CD4-positive, alpha-beta T cell (primary cell): ENCODE measurements at regions not wholly inside any gene's neighbourhood (a gene's known extent, or its start where the extent isn't known, plus 50 kb on each side); places are given as distances from the start of the nearest gene placed in this dataset.

Experiments
- ATAC-seq: fragments of 200-7000 bp; cut with Tn5 transposase; one replicate; pipeline ENCODE4 v1.10.0; 2022; ENCODE audit warnings: mild to moderate bottlenecking; ENCODE audit not compliant: poor library complexity
- CTCF ChIA-PET: fragments of 350-600 bp; sonication (Branson Sonifier 250); formaldehyde crosslinking; loops from one replicate; lab custom pipeline; 2021; ENCODE audit warnings: antibody characterized with exemption, inconsistent platforms; lab: Charles Lee
- POLR2A ChIA-PET: fragments of 350-600 bp; sonication (Branson Sonifier 250); formaldehyde crosslinking; loops from one replicate; lab custom pipeline; 2021; ENCODE audit warnings: antibody characterized with exemption, inconsistent platforms; lab: Charles Lee
- DNase-seq, 14 experiments: peaks; one replicate each; pipeline ENCODE4 v3.0.0-alpha.2; 2013 to 2020; ENCODE audit warnings: mixed read lengths in 2 of 14
- H3K27ac ChIP-seq, 2 donors: one replicate each; pipeline versions ENCODE4 v1.5.1 to v1.7.0; 2013; ENCODE audit warnings: low read length in 2 of 2, low read depth in 1 of 2, mild to moderate bottlenecking in 1 of 2
- H3K27me3 ChIP-seq, 2 experiments: 1 replicate in 1 of 2; 2 replicates in 1 of 2; pipeline versions ENCODE4 v1.6.1 to v1.7.0; 2013; ENCODE audit warnings: low read length in 2 of 2, control low read depth in 1 of 2, mild to moderate bottlenecking in 1 of 2, moderate library complexity in 1 of 2; ENCODE audit not compliant: insufficient read depth in 2 of 2, control insufficient read depth in 1 of 2
- H3K36me3 ChIP-seq: one replicate; pipeline ENCODE4 v1.6.1; 2013; ENCODE audit warnings: low read length, control low read depth; ENCODE audit not compliant: insufficient read depth
- H3K4me1 ChIP-seq: one replicate; pipeline ENCODE4 v1.6.1; 2013; ENCODE audit warnings: low read length, control low read depth; ENCODE audit not compliant: insufficient read depth
- H3K4me3 ChIP-seq: one replicate; pipeline ENCODE4 v1.5.1; 2013; ENCODE audit warnings: mild to moderate bottlenecking, low read length, moderate library complexity
- H3K9me3 ChIP-seq, 2 experiments: 1 replicate in 1 of 2; 2 replicates in 1 of 2; pipeline versions ENCODE4 v1.6.1 to v1.7.0; 2013; ENCODE audit warnings: low read length in 2 of 2, mild to moderate bottlenecking in 2 of 2, control low read depth in 1 of 2, moderate library complexity in 1 of 2; ENCODE audit not compliant: control insufficient read depth in 1 of 2, insufficient read depth in 1 of 2
- H3K27ac Mint-ChIP-seq: one replicate; pipeline ENCODE4 v1.8.0; 2020; ENCODE audit warnings: mixed read lengths
- H3K27me3 Mint-ChIP-seq: one replicate; pipeline ENCODE4 v1.8.0; 2021; ENCODE audit warnings: mixed read lengths
- H3K36me3 Mint-ChIP-seq: one replicate; pipeline ENCODE4 v1.8.0; 2021; ENCODE audit warnings: low read depth, mixed read lengths
- H3K4me1 Mint-ChIP-seq: one replicate; pipeline ENCODE4 v1.8.0; 2021; ENCODE audit warnings: low read depth, mixed read lengths
- H3K4me3 Mint-ChIP-seq: one replicate; pipeline ENCODE4 v1.8.0; 2020; ENCODE audit warnings: mild to moderate bottlenecking, mixed read lengths
- H3K9me3 Mint-ChIP-seq: one replicate; pipeline ENCODE4 v1.8.0; 2020; ENCODE audit warnings: mixed read lengths
- CTCF ChIP-seq: fragments of 200-600 bp; IDR thresholded peaks from one replicate; pipeline ENCODE4 v1.8.0; 2022; ENCODE audit warnings: antibody characterized with exemption, mild to moderate bottlenecking
- intact Hi-C, 2 experiments: fragments of 100-400 bp; cut with DNase I in 1 of 2; cut with micrococcal nuclease in 1 of 2; formaldehyde crosslinking; loops; one replicate each; pipeline versions ENCODE4 v1.15.1 to v1.9.0; 2023 to 2025; cut with DNase I, micrococcal nuclease

DNA sequence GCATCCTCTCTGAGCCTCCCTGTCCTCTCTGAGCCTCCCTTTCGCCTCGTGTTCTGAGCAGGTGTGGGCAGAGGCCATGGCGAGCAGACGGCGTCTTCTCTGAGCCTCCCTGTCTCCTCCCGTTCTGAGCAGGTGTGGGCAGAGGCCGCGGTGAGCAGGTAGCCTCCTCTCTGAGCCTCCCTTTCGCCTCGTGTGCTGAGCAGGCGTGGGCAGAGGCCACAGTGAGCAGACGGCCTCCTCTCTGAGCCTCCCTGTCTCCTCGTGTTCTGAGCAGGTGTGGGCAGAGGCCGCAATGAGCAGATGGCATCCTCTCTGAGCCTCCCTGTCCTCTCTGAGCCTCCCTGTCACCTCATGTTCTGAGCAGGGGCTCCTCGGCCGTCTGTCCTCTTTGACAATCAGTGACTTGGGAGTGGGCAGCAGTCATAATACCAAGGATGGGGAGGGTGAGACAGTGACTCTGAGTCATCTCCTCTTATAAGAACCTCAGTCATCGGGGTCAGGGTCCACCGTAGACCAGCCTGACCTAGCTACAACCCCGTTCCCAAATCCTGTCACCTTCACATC is 395.1 kb upstream of the SALL3 start:
- ChIA-PET CTCF (no interaction called here), POLR2A (no interaction called here)
- Mint-ChIP-seq H3K36me3 (no peaks in the 10 kb centered on the region), H3K27me3 (peaks cover 4% of the 10 kb centered on the region), H3K4me3 (no peak overlapping the region), H3K4me1 (no peaks in the 10 kb centered on the region), H3K27ac (no peak overlapping the region), H3K9me3 (no peaks in the 10 kb centered on the region)
- H3K4me3 ChIP-seq: no peak overlapping the region
- peaks cover 0 to 37% of the 10 kb centered on the region in 2 experiments for H3K9me3 ChIP-seq
- no peaks in the 10 kb centered on the region for H3K27me3 ChIP-seq
- DNase-seq: no peak
- TF ChIP-seq CTCF: no peak
- no peaks in the 10 kb centered on the region for H3K36me3 ChIP-seq
- no peaks in the 10 kb centered on the region for H3K4me1 ChIP-seq
- intact Hi-C loops: no loop called here
- no peak overlapping the region for H3K27ac ChIP-seq
- no peak for ATAC-seq

DNA sequence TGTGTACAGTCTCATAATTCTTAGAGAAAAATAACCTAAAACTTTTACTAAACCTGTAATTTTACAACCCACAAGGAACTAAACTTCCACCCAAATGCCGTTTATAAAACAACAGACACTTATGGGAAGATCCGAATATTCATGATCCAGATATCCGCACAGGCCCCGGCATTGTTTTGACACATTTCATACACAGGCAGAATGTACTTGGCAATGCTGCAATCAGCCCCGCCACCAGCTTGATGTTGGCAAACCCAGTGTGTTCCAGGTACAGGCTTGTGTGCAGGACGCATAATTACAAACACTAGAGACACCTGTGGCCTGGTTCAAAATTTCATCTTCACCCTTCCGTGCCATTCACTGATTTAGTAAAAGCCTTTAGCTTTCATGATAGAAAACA is 393.0 kb upstream of the SALL3 start:
- Histone ChIP-seq H3K36me3 (no peaks in the 10 kb centered on the region), H3K27me3 (no peaks in the 10 kb centered on the region), H3K4me3 (no peak overlapping the region), H3K27ac (no peak overlapping the region), H3K4me1 (no peaks in the 10 kb centered on the region), H3K9me3 (peaks cover 0 to 37% of the 10 kb centered on the region in 2 experiments)
- ChIA-PET POLR2A (no interaction called here), CTCF (no interaction called here)
- TF ChIP-seq CTCF: no peak
- H3K27me3 Mint-ChIP-seq: peaks cover 4% of the 10 kb centered on the region
- H3K4me3 Mint-ChIP-seq: no peak overlapping the region
- no peaks in the 10 kb centered on the region for H3K9me3 Mint-ChIP-seq
- DNase-seq (no peak), ATAC-seq (no peak)
- no peak overlapping the region for H3K27ac Mint-ChIP-seq
- H3K36me3 Mint-ChIP-seq: no peaks in the 10 kb centered on the region
- intact Hi-C loops: no loop called here
- H3K4me1 Mint-ChIP-seq: no peaks in the 10 kb centered on the region

DNA sequence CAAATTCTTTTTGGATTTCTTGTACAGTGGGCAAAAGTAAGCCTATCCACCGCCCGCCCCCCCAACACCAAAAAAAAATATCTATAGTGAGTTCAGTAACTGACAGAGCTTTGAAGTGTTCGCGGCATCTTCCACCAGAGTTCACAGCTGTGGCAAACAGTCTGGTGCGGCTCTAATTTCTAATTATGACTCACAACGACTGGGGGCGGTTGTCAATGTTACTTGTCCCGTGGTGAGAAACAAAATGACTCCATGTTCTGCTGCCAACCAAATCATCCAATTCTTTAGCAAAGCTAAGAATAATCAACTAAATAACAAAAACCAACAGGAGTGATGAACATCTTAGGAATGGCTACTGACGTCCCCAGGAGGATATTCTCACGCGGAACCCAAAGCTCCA is 392.5 kb upstream of the SALL3 start:
- no peak for DNase-seq
- no peak overlapping the region for H3K4me3 Mint-ChIP-seq
- Histone ChIP-seq H3K4me3 (no peak overlapping the region), H3K4me1 (no peaks in the 10 kb centered on the region), H3K27me3 (no peaks in the 10 kb centered on the region), H3K36me3 (no peaks in the 10 kb centered on the region), H3K27ac (no peak overlapping the region), H3K9me3 (peaks cover 0 to 33% of the 10 kb centered on the region in 2 experiments)
- TF ChIP-seq CTCF: no peak
- CTCF ChIA-PET: no interaction called here
- no peak for ATAC-seq
- H3K27me3 Mint-ChIP-seq: peaks cover 4% of the 10 kb centered on the region
- POLR2A ChIA-PET: no interaction called here
- H3K9me3 Mint-ChIP-seq: peaks cover 2% of the 10 kb centered on the region
- H3K27ac Mint-ChIP-seq: no peak overlapping the region
- no peaks in the 10 kb centered on the region for H3K36me3 Mint-ChIP-seq
- intact Hi-C loops: no loop called here
- H3K4me1 Mint-ChIP-seq: no peaks in the 10 kb centered on the region
